HEK293T (cell line): ENCODE measurements at regions not wholly inside any gene's neighbourhood (a gene's known extent, or its start where the extent isn't known, plus 50 kb on each side); places are given as distances from the start of the nearest gene placed in this dataset.

ENCODE experiments used
- BHLHE40 ChIP-seq: fragments of 450-650 bp; IDR thresholded peaks from 2 replicates; pipeline ENCODE4 v1.6.1; 2016; ENCODE audit warnings: mild to moderate bottlenecking, moderate library complexity, borderline replicate concordance
- ELF4 ChIP-seq: fragments of 450-650 bp; IDR thresholded peaks from 2 replicates; pipeline ENCODE4 v1.6.1; 2017; ENCODE audit warnings: antibody characterized with exemption
- FOXA1 ChIP-seq: fragments of 450-650 bp; IDR thresholded peaks from 2 replicates; pipeline ENCODE4 v1.6.1; 2016; ENCODE audit warnings: mild to moderate bottlenecking
- FOXK2 ChIP-seq: fragments of 450-650 bp; IDR thresholded peaks from 2 replicates; pipeline ENCODE4 v1.6.1; 2016; ENCODE audit warnings: mild to moderate bottlenecking
- FOXM1 ChIP-seq: fragments of 450-650 bp; IDR thresholded peaks from 2 replicates; pipeline ENCODE4 v1.6.1; 2017; ENCODE audit warnings: mild to moderate bottlenecking, borderline replicate concordance
- HDGF ChIP-seq: fragments of 450-650 bp; IDR thresholded peaks from 2 replicates; pipeline ENCODE4 v1.6.1; 2017; ENCODE audit warnings: antibody characterized with exemption, borderline replicate concordance
- LEF1 ChIP-seq: fragments of 450-650 bp; IDR thresholded peaks from 2 replicates; pipeline ENCODE4 v1.6.1; 2017; ENCODE audit warnings: mild to moderate bottlenecking, borderline replicate concordance
- NFRKB ChIP-seq: fragments of 450-650 bp; IDR thresholded peaks from 2 replicates; pipeline ENCODE4 v1.6.1; 2016; ENCODE audit warnings: mild to moderate bottlenecking, moderate library complexity
- SUZ12 ChIP-seq: fragments of 450-650 bp; IDR thresholded peaks from 2 replicates; pipeline ENCODE4 v1.6.1; 2016; ENCODE audit warnings: mild to moderate bottlenecking
- ZNF384 ChIP-seq: fragments of 450-650 bp; IDR thresholded peaks from 2 replicates; pipeline ENCODE4 v1.6.1; 2016
- TF ChIP-seq, protein P1 (sequence below): fragments of 450-650 bp; IDR thresholded peaks from 2 replicates; pipeline ENCODE4 v1.6.1; 2016

DNA sequence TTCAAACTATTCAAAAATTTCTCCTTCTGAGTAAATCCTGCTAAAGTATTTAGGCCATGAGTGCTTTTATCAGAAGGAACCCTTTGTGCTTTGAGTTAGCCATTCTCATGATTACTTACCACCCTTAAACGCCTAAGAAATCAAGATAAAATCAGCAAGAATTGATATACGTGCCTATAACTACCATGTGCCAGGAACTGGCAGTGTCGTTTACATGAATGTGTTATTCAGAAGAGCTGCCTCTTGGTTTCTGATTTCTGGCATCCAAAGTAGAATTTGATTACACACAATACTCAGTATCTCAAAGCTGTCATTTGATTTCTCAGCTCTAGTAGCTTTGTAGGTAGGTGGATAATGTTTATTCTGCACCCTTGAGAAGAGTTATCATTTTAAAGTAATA lies 351.3 kb upstream of the CCDC54 start:
- TF ChIP-seq ELF4 (no peak), FOXM1 (no peak), LEF1 (no peak), NFRKB (no peak), SUZ12 (no peak), BHLHE40 (no peak), FOXK2 (no peak), ZNF384 (no peak), FOXA1 (no peak), HDGF (no peak)
- TF ChIP-seq, protein P1, sequence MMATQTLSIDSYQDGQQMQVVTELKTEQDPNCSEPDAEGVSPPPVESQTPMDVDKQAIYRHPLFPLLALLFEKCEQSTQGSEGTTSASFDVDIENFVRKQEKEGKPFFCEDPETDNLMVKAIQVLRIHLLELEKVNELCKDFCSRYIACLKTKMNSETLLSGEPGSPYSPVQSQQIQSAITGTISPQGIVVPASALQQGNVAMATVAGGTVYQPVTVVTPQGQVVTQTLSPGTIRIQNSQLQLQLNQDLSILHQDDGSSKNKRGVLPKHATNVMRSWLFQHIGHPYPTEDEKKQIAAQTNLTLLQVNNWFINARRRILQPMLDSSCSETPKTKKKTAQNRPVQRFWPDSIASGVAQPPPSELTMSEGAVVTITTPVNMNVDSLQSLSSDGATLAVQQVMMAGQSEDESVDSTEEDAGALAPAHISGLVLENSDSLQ = no peak
